Gastroesophageal sphincter (tissue), 3 donors: ENCODE measurements at regions not wholly inside any gene's neighbourhood (a gene's known extent, or its start where the extent isn't known, plus 50 kb on each side); places are given as distances from the start of the nearest gene placed in this dataset.

ENCODE experiments used
- CTCF ChIP-seq, 4 experiments: fragments of 200-600 bp in 2 of 4; fragments of 450-650 bp in 2 of 4; sonication (generic) in 1 of 4; IDR thresholded peaks; one replicate each; pipeline ENCODE4 v1.5.1; 2017 to 2019; ENCODE audit warnings: antibody characterized with exemption in 4 of 4, mild to moderate bottlenecking in 2 of 4, moderate library complexity in 2 of 4
- EP300 ChIP-seq: sonication (generic); formaldehyde crosslinking; IDR thresholded peaks from one replicate; pipeline ENCODE4 v1.6.1; 2017; ENCODE audit warnings: antibody characterized with exemption, mild to moderate bottlenecking
- POLR2A ChIP-seq, 2 donors: fragments of 450-650 bp; IDR thresholded peaks; one replicate each; pipeline ENCODE4 v1.6.1; 2017; ENCODE audit warnings: antibody characterized with exemption in 2 of 2, mild to moderate bottlenecking in 2 of 2, moderate library complexity in 1 of 2
- POLR2AphosphoS5 ChIP-seq: sonication (generic); formaldehyde crosslinking; IDR thresholded peaks from one replicate; pipeline ENCODE4 v1.6.1; 2017; ENCODE audit warnings: antibody characterized with exemption

GRCh38 chr12:76156314-76156713, 71.8 kb upstream of the NAP1L1 start:
- TF ChIP-seq CTCF (IDR thresholded peaks at IDR 0.05) (no peak), POLR2A (IDR thresholded peaks at IDR 0.05) (no peak), POLR2AphosphoS5 (no peak), EP300 (no peak)
